ENCODE measurements at regions not wholly inside any gene's neighbourhood (a gene's known extent, or its start where the extent isn't known, plus 50 kb on each side); places are given as distances from the start of the nearest gene placed in this dataset.

DNA sequence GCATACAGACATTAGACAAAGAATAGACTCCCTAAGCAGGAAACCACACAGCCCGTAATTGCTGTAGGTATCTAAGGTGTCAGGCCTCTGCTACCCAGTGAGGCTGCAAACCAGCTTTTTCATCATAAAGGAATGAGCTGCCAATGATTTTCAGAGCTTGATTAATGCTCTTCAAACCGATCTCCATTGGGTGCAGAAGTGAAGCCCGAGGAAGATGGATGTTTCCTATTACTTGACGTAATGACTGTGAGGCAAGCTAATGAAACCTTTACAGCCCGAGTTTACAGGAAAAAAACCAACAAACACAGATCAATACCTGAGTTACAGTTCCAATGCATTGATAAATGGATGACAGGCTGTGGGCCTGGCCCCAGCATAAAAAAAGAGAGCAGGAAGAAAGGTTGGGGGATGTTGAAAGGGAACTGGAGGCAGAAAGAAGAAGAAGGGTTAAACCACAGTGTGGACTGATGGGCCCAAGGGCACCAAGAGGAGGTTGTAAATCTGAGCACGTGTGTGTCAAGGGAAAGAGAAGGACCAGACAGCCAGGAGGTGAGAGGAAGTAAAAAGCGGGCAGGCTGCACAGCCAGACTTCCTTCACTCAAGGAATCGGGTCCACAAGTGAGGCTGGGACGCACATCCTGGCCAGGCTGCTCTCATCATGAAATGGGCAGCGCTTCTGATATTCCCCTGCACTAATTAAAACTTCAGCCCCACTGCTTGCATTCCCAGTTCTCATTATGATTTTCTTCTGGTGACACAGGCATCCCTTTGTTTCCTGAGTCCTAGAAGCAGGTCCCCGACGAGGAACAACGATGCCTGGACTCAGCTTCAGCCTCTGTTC, 70.6 kb upstream of the NTM start:
- no peak for TF ChIP-seq POLR2AphosphoS5 (IDR thresholded peaks at IDR 0.05)
- TF ChIP-seq POLR2A (IDR thresholded peaks at IDR 0.05; ENCODE audit: low read depth) = no peak
- TF ChIP-seq, protein P1, sequence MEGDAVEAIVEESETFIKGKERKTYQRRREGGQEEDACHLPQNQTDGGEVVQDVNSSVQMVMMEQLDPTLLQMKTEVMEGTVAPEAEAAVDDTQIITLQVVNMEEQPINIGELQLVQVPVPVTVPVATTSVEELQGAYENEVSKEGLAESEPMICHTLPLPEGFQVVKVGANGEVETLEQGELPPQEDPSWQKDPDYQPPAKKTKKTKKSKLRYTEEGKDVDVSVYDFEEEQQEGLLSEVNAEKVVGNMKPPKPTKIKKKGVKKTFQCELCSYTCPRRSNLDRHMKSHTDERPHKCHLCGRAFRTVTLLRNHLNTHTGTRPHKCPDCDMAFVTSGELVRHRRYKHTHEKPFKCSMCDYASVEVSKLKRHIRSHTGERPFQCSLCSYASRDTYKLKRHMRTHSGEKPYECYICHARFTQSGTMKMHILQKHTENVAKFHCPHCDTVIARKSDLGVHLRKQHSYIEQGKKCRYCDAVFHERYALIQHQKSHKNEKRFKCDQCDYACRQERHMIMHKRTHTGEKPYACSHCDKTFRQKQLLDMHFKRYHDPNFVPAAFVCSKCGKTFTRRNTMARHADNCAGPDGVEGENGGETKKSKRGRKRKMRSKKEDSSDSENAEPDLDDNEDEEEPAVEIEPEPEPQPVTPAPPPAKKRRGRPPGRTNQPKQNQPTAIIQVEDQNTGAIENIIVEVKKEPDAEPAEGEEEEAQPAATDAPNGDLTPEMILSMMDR (IDR thresholded peaks at IDR 0.05) = no peak
- no peak for TF ChIP-seq EP300 (IDR thresholded peaks at IDR 0.05)
